Pancreas (tissue), 10 donors: ENCODE measurements at regions not wholly inside any gene's neighbourhood (a gene's known extent, or its start where the extent isn't known, plus 50 kb on each side); places are given as distances from the start of the nearest gene placed in this dataset.

Experiments used
- ATAC-seq, 4 donors: fragments of 200-7000 bp; cut with Tn5 transposase; one replicate each; pipeline versions ENCODE4 v1.8.0 to v1.9.1; 2020; ENCODE audit warnings: mild to moderate bottlenecking in 4 of 4, moderate library complexity in 4 of 4
- DNase-seq, 6 donors: peaks; one replicate each; pipeline ENCODE4 v3.0.0-alpha.2; 2020
- FAIRE-seq: peaks from 2 replicates; lab custom pipeline; 2012; peaks lifted over from hg19 to GRCh38; lab: Jason Lieb, UNC
- H3K27ac ChIP-seq, 4 donors: fragments of 200-600 bp; sonication (generic); 1 replicate in 3 of 4; 2 replicates in 1 of 4; pipeline versions ENCODE4 v1.5.0 to v1.8.0; 2020
- H3K27me3 ChIP-seq, 4 donors: fragments of 200-600 bp; one replicate each; pipeline ENCODE4 v1.8.0; 2021
- H3K36me3 ChIP-seq, 3 donors: fragments of 200-600 bp; sonication (generic) in 1 of 3; one replicate each; pipeline versions ENCODE4 v1.5.0 to v1.8.0; 2020 to 2021
- H3K4me1 ChIP-seq, 3 donors: fragments of 200-600 bp; one replicate each; pipeline ENCODE4 v1.8.0; 2021
- H3K4me3 ChIP-seq, 4 donors: fragments of 200-600 bp; sonication (generic) in 2 of 4; one replicate each; pipeline versions ENCODE4 v1.5.0 to v1.8.0; 2020 to 2021
- H3K9me3 ChIP-seq, 4 donors: fragments of 200-600 bp; one replicate each; pipeline ENCODE4 v1.8.0; 2021
- CTCF ChIP-seq, 4 donors: fragments of 200-600 bp; sonication (generic) in 3 of 4; IDR thresholded peaks; one replicate each; pipeline versions ENCODE4 v1.5.0 to v1.8.0; 2021; ENCODE audit warnings: antibody characterized with exemption in 4 of 4
- WGBS, 2 donors: extraction: QIAGEN DNeasy Blood & Tissue Kit; methylation state at CpG; one replicate each; pipeline ENCODE4 v1.1.7; 2013; 5-methylcytosine and 5-hydroxymethylcytosine counted together
- intact Hi-C, 3 donors: fragments of 100-400 bp; cut with DNase I; formaldehyde crosslinking; loops; one replicate each; pipeline versions ENCODE4 v1.11.1 to v1.14.2; 2022
- donor health status: healthy with polysubstance abuse.
- donor health status: DM: no; HTN: no; CAD: no; lungs with moderate emphysema.
- donor health status: DM: no; HTN: no; CAD: no.
- donor health status: control.
- donor health status: control.
- donor health status: Bipolar disorder and iron deficiency.
- donor health status: DM: yes; HTN: yes; CAD: no.
- donor health status: DM: no; HTN: no; CAD: no.
- donor health status: DM: no; HTN: no; CAD: no.
- donor health status: DM: yes; HTN: yes; CAD: no.

GRCh38 chr10:128721963-128722445, 595.8 kb upstream of the MKI67 start:
- no peaks in the 10 kb centered on the region for H3K36me3 ChIP-seq
- intact Hi-C loops: no loop called here
- no peaks in the 10 kb centered on the region for H3K4me1 ChIP-seq
- no peak overlapping the region for H3K27ac ChIP-seq
- ATAC-seq (no peak), FAIRE-seq (no peak), DNase-seq (no peak)
- no peak for TF ChIP-seq CTCF (IDR thresholded peaks at IDR 0.05)
- no peak overlapping the region for H3K4me3 ChIP-seq
- peaks cover 0 to 4% (median 0%) of the 10 kb centered on the region in 4 donors for H3K27me3 ChIP-seq
- no peaks in the 10 kb centered on the region for H3K9me3 ChIP-seq
- 45 to 55% methylated on average over 5 of the region's 5 CpGs for WGBS, 2 donors

- TF ChIP-seq CTCF (IDR thresholded peaks at IDR 0.05): no peak
- Histone ChIP-seq H3K27me3 (peaks cover 0 to 4% (median 0%) of the 10 kb centered on the region in 4 donors), H3K36me3 (no peaks in the 10 kb centered on the region), H3K4me3 (no peak overlapping the region), H3K9me3 (no peaks in the 10 kb centered on the region), H3K27ac (no peak overlapping the region), H3K4me1 (no peaks in the 10 kb centered on the region)
- FAIRE-seq (no peak), ATAC-seq (no peak), DNase-seq (no peak)
- WGBS, 2 donors: 57 to 71% methylated on average over 3 of the region's 3 CpGs
- intact Hi-C loops: no loop called here
Observed at GRCh38 chr10:128722947-128723346, 596.7 kb upstream of the MKI67 start.

GRCh38 chr10:128723631-128724205, 597.5 kb upstream of the MKI67 start:
- H3K9me3 ChIP-seq: no peaks in the 10 kb centered on the region
- FAIRE-seq (no peak), DNase-seq (no peak), ATAC-seq (no peak)
- no peak overlapping the region for H3K4me3 ChIP-seq
- no peak overlapping the region for H3K27ac ChIP-seq
- TF ChIP-seq CTCF (IDR thresholded peaks at IDR 0.05): no peak
- no peaks in the 10 kb centered on the region for H3K36me3 ChIP-seq
- intact Hi-C loops: no loop called here
- WGBS, 2 donors: 74 to 84% methylated on average over 14 of the region's 14 CpGs
- peaks cover 0 to 4% (median 0%) of the 10 kb centered on the region in 4 donors for H3K27me3 ChIP-seq
- H3K4me1 ChIP-seq: no peaks in the 10 kb centered on the region

- 69 to 80% methylated on average over 2 of the region's 2 CpGs for WGBS, 2 donors
- no peaks in the 10 kb centered on the region for H3K4me1 ChIP-seq
- H3K4me3 ChIP-seq: no peak overlapping the region
- intact Hi-C loops: no loop called here
- ATAC-seq (no peak), FAIRE-seq (no peak), DNase-seq (no peak)
- H3K9me3 ChIP-seq: no peaks in the 10 kb centered on the region
- H3K27me3 ChIP-seq: peaks cover 0 to 4% (median 0%) of the 10 kb centered on the region in 4 donors
- no peak overlapping the region for H3K27ac ChIP-seq
- H3K36me3 ChIP-seq: no peaks in the 10 kb centered on the region
- TF ChIP-seq CTCF (IDR thresholded peaks at IDR 0.05): no peak
Observed at GRCh38 chr10:128725531-128725930, 599.3 kb upstream of the MKI67 start.

GRCh38 chr10:128727114-128727513, 600.9 kb upstream of the MKI67 start:
- no peak overlapping the region for H3K27ac ChIP-seq

More at GRCh38 chr10:128727114-128727513, 600.9 kb upstream of the MKI67 start:
- H3K4me1 ChIP-seq: no peaks in the 10 kb centered on the region
- intact Hi-C loops: no loop called here
- no peaks in the 10 kb centered on the region for H3K36me3 ChIP-seq
- no peaks in the 10 kb centered on the region for H3K9me3 ChIP-seq
- no peak for FAIRE-seq
- no peak overlapping the region for H3K4me3 ChIP-seq
- 66 to 76% methylated on average over 6 of the region's 6 CpGs for WGBS, 2 donors
- H3K27me3 ChIP-seq: peaks cover 0 to 4% (median 0%) of the 10 kb centered on the region in 4 donors
- no peak for DNase-seq
- no peak for ATAC-seq
- TF ChIP-seq CTCF (IDR thresholded peaks at IDR 0.05): no peak
